Inflammatory macrophage treated with lipopolysaccharide for 4 hours (primary cell): ENCODE measurements at regions not wholly inside any gene's neighbourhood (a gene's known extent, or its start where the extent isn't known, plus 50 kb on each side); places are given as distances from the start of the nearest gene placed in this dataset.

Experiments
- DNase-seq: peaks from one replicate; pipeline ENCODE4 v3.0.0-alpha.2; 2020

GRCh38 chr10:4217653-4218052, 432.6 kb upstream of the KLF6 start:
- no peak for DNase-seq

DNA sequence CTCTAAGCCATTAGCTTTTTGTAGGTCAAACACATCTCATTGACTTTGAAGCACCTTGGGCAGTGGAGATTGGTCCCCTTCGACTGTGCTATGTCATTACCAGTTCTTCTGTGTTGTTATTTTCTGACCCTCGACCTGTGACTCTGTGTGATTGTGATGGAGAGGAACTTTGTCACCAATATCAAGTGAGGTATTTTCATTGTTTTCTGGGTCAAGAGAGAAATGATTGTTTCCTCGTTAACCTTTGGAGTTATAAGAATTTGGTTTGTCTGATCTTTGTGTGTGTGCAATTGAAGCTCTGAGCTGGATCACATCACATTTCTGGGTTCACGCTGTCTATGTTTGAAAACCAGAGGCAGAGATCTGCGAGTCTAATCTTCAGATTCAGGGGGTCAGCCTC, 432.2 kb upstream of the KLF6 start:
- DNase-seq = no peak

GRCh38 chr10:4216726-4217125, 431.7 kb upstream of the KLF6 start:
- no peak for DNase-seq

DNA sequence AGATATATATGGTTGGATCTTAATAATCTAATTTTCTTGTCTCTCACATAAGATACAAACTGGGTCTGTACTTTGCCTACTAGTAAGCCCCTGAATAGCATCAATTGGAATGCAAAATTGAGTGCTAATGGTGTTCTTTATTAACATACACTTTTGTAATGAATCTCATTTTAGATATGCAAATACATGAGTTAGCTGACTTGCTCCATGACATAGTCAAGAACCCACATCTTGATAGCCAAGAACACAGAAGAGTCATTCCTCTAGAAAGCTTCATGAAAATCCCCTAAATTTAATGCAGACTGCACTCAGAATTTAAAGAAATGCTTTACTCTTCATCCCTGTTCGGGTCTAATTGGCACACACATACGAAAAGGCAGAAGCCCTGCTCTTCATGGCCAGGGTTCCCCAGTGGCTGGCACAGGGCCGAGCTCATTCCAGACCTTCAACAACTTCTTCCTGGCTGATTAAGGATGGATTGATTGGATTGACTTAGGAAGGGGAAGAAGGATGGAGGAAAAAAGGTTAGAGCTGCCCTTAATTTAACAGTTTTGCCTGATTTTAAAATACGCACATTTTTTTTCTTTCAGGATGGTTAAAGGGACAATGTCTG, 431.1 kb upstream of the KLF6 start:
- no peak for DNase-seq

DNA sequence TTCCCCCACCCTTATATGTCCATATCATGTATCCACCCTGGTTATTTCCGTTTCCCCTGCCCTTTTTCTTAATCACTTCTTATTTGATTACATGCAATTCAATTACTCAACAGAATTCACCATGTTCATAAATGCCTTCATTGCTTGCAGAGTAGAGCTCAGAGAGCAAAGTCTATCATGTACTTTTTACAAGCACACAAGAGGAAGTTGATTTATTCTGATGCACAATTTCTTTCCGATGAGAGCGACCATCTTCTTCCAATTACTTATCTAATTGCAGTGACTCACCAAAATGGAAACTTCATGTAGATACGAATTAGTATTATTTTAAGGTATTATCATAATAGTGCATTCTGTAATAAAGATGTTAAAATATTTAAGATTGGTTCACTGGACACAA, 430.5 kb upstream of the KLF6 start:
- no peak for DNase-seq

DNA sequence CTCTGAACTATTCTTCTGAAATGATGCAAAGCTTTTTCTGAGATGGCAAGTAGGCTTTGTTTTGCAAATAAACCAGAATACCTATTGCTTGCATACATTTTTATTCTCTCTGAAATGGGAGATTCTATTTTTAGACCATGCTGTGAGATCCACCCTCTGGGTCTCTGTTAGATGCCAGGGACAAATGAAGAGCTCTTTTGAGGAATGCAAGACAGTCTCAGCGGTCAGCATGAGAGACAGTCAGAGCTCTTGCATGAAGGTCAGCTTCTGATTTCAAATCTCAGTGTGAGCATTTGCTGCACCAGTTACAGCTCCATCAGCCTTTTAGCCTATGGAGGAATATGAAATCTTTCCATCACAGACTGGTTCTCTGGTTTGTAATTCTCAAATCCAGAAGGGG, 429.9 kb upstream of the KLF6 start:
- DNase-seq = no peak

DNA sequence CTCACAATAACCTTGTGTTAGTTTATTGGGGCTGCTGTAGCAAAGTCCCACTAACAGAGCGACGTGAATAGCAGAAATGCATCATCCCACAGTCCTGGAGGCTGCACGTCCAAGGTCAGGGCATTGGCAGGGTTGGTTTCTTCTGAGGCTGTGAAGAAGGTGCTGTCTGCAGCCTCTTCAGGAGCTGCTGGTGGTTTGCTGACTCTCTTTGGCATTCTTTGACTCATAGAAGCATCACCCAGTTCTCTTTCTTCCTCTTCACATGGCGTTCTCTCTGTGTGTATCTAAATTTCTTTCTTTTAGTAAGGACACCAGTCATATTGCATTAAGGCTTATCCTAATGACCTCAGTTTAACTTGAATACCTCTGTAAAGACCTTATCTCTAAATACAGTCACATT, 428.4 kb upstream of the KLF6 start:
- DNase-seq = no peak

GRCh38 chr10:4212111-4212630, 427.2 kb upstream of the KLF6 start:
- DNase-seq = no peak

DNA sequence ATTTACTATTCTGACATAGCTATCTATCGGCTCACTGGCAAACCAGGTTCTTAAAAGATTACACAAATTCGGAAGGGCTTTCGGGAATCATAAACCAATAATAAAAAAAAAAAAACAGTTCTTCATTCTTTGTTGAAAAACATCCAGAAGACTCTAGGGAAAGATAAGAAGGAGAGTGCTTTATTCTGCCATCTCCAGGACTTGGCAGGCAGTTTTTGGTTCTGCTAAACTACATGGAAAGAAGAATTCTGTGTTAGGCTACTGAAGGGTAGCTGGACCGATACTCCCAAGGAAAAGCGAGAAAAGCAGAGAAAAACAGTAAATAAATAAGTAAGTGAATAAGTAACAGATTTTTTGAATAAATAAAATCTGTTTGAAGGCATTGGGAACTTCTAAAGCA, 423.5 kb upstream of the KLF6 start:
- DNase-seq = no peak

- DNase-seq = no peak
Observed at GRCh38 chr10:4205113-4205512, 420.1 kb upstream of the KLF6 start.

- DNase-seq = no peak
Observed at GRCh38 chr10:4202938-4203337, 417.9 kb upstream of the KLF6 start.

- no peak for DNase-seq
Observed at GRCh38 chr10:4201866-4202825, 417.1 kb upstream of the KLF6 start.

DNA sequence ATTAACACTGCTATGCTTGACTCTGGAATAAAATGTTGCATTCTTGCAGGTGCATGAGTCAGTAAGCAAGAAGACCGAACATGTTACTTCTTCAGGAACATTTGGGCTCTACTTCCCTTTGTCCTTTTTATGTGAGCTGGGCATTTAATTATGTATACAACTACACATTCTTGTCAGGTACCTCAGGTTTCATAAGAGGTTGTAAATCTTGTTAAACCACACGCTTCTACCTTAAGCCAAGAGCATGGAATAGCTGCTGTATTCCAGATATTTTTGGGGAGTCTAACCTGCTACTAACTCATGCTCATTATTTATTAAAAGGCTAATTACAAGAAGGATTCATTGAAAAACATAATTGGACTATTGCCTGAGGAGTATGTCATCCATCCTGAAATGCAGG, 414.2 kb upstream of the KLF6 start:
- no peak for DNase-seq

DNA sequence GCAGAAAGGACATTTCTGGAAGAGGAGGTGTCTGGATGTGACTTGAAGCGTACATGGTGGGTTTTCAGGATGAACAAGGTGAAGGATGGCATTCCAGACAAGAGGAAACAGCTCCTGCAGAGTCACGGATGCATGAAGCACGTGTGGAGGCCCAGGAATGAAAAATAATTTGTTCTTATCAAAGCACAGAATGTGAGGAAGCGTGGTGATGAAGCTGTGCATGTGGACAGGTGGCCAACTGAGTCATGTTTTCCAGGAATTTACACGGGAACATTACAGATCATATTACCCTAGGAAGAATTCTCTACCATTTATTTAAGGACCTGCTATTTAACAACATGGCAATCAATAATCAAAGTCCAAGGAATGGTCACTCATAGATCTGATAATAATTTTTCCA, 413.2 kb upstream of the KLF6 start:
- no peak for DNase-seq

- no peak for DNase-seq
Observed at GRCh38 chr10:4197676-4198075, 412.7 kb upstream of the KLF6 start.

GRCh38 chr10:4196771-4197390, 411.9 kb upstream of the KLF6 start:
- DNase-seq = no peak

GRCh38 chr10:4196183-4196582, 411.2 kb upstream of the KLF6 start:
- DNase-seq = no peak

DNA sequence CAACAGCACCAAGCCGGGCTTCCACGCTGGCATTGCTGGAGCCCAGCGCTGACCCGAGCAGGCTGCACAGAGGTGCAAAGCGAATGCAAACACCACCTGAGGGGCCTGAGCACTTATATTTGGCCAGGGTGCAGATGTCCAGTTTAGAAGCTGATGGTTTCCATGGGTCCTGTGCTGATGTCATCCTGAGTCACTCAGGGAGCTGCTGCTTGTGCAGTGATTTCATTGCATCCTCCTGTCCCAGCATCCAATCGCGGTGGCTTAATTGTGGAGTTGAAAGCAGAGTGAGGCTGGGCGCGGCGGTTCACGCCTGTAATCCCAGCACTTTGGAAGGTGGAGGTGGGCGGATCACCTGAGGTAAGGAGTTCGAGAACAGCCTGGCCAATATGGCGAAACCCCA, 410.2 kb upstream of the KLF6 start:
- DNase-seq = peak; percentile 13

- DNase-seq = no peak
Observed at GRCh38 chr10:4194231-4194630, 409.2 kb upstream of the KLF6 start.

GRCh38 chr10:4191894-4192293, 406.9 kb upstream of the KLF6 start:
- DNase-seq = no peak

DNA sequence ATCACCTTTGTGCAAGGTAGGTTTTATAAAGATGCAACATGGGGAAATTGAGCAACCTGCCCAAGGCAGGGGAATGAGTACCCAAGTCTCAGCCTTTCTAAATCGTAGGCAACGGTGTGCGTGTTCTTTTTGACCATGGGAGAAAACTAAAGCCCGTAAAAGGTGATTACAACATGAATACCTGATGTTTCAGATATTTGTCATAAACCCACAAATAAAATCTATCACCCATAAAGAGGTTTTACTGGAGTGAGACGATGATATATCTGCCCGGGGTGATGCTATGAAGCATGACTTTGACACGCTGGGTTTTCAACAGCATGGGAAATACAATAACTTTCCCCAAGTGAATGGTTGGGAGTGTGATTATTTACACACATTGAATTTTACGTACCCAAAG, 406.3 kb upstream of the KLF6 start:
- no peak for DNase-seq

DNA sequence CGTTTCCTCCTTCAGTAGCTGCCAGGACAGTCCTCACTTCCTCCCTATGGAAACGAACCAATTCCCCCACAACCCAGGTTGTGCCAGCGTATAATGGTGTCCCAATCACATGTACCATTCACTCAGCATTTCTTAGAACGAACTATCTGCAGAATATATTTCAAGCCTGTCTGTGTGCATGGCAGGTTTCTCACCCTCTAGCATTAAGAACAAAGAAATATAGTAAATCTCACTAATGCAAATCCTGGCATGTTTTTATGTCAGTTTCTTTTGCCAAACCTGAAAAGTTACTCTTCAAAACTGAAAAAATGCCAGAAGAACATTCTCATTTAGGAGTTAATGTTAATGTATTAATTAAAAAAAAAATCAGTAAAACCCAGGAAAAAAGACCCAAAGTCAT, 405.9 kb upstream of the KLF6 start:
- no peak for DNase-seq

GRCh38 chr10:4189281-4189680, 404.3 kb upstream of the KLF6 start:
- DNase-seq = no peak

GRCh38 chr10:4188406-4188805, 403.4 kb upstream of the KLF6 start:
- no peak for DNase-seq
